Endothelial cell of umbilical vein (primary cell): ENCODE measurements at regions not wholly inside any gene's neighbourhood (a gene's known extent, or its start where the extent isn't known, plus 50 kb on each side); places are given as distances from the start of the nearest gene placed in this dataset.

Experiments used
- EZH2 ChIP-seq: IDR thresholded peaks from 2 replicates; pipeline ENCODE4 v1.6.1; 2012; ENCODE audit warnings: borderline replicate concordance, low read depth, mild to moderate bottlenecking, moderate library complexity, low read length, inconsistent platforms; ENCODE audit not compliant: severe bottlenecking
- GATA2 ChIP-seq: IDR thresholded peaks from 2 replicates; pipeline ENCODE4 v1.7.0; 2011; ENCODE audit warnings: low read depth, mild to moderate bottlenecking, moderate library complexity, mixed read lengths, low read length; ENCODE audit not compliant: insufficient read length, insufficient read depth
- JUN ChIP-seq: IDR thresholded peaks from 2 replicates; pipeline ENCODE4 v1.6.1; 2011; ENCODE audit warnings: borderline replicate concordance, low read depth; ENCODE audit not compliant: insufficient read length, insufficient read depth
- MYC ChIP-seq: IDR thresholded peaks from one replicate; pipeline ENCODE4 v1.6.1; 2011; ENCODE audit warnings: mild to moderate bottlenecking, low read depth, low read length
- POLR2A ChIP-seq: IDR thresholded peaks from 2 replicates; pipeline ENCODE4 v1.6.1; 2012; ENCODE audit warnings: low read depth, mild to moderate bottlenecking, control low read depth, low read length
- POLR2AphosphoS5 ChIP-seq: IDR thresholded peaks from 2 replicates; pipeline ENCODE4 v1.6.1; 2012; ENCODE audit warnings: low read depth, mild to moderate bottlenecking, control low read depth, low read length, moderate library complexity; ENCODE audit not compliant: insufficient read depth
- TF ChIP-seq, protein P1 (sequence below), 2 donors: IDR thresholded peaks; 1 replicate in 1 of 2; 2 replicates in 1 of 2; pipeline ENCODE4 v1.5.1; 2011; ENCODE audit warnings: low read length in 2 of 2, mild to moderate bottlenecking in 2 of 2, moderate library complexity in 2 of 2, control low read depth in 1 of 2, inconsistent platforms in 1 of 2, low read depth in 1 of 2; ENCODE audit not compliant: insufficient read depth in 1 of 2; ENCODE audit errors: extremely low read depth in 1 of 2
- TF ChIP-seq, protein P2 (sequence below): IDR thresholded peaks from 2 replicates; pipeline ENCODE4 v1.6.1; 2011; ENCODE audit not compliant: insufficient read depth, insufficient read length

DNA sequence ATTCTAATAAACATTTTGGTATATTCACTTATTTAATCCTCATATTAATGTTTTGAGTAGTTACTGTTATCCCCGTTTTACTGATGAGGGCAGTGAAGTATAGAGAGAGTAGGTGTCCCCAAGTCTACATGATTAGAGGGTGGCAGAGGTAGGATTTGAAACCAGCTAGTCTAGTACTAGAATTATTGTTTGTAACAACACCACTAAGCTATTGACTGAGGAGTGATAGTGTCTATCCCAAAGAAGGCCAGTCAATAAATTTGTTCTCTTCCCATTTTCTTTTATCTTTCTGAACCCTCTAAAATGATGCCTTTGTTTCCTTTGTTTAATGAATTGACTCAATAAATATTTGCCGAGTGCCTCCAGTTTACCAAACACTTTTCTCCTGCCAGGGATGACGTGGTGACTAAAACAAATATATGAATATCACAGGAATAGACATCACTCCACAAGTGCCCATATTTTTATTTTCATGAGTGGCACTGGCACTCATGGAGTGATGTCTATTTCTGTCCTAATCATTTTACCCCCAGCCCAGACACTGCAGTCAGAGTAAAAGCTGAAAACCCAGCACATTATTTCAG, 247.5 kb downstream of the SLC16A7 start:
- TF ChIP-seq POLR2A (no peak), EZH2 (no peak), POLR2AphosphoS5 (no peak), GATA2 (no peak), JUN (no peak), MYC (no peak)
- TF ChIP-seq, protein P1, sequence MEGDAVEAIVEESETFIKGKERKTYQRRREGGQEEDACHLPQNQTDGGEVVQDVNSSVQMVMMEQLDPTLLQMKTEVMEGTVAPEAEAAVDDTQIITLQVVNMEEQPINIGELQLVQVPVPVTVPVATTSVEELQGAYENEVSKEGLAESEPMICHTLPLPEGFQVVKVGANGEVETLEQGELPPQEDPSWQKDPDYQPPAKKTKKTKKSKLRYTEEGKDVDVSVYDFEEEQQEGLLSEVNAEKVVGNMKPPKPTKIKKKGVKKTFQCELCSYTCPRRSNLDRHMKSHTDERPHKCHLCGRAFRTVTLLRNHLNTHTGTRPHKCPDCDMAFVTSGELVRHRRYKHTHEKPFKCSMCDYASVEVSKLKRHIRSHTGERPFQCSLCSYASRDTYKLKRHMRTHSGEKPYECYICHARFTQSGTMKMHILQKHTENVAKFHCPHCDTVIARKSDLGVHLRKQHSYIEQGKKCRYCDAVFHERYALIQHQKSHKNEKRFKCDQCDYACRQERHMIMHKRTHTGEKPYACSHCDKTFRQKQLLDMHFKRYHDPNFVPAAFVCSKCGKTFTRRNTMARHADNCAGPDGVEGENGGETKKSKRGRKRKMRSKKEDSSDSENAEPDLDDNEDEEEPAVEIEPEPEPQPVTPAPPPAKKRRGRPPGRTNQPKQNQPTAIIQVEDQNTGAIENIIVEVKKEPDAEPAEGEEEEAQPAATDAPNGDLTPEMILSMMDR (IDR thresholded peaks at IDR 0.05; ENCODE audit: extremely low read depth in 1 of 2, insufficient read depth in 1 of 2, low read depth in 1 of 2, low read length in 2 of 2): no peak
- TF ChIP-seq, protein P2, sequence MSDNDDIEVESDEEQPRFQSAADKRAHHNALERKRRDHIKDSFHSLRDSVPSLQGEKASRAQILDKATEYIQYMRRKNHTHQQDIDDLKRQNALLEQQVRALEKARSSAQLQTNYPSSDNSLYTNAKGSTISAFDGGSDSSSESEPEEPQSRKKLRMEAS: no peak
